Fibroblast of skin of left biceps (primary cell): ENCODE measurements at regions not wholly inside any gene's neighbourhood (a gene's known extent, or its start where the extent isn't known, plus 50 kb on each side); places are given as distances from the start of the nearest gene placed in this dataset.
"Not testable (repeated sequence)": the region's sequence is repeated elsewhere in the genome, so short reads cannot be mapped to it uniquely, and the experiment has no call there.

ENCODE experiments used
- DNase-seq, 2 experiments: peaks; one replicate each; pipeline ENCODE4 v3.0.0-alpha.2; 2013; ENCODE audit warnings: low read depth in 2 of 2

- no peak for DNase-seq
Measured at GRCh38 chr14:71776471-71777360, 155.5 kb upstream of the RGS6 start.

GRCh38 chr14:71780075-71780474 is 152.2 kb upstream of the RGS6 start:
- no peak for DNase-seq

GRCh38 chr14:71780822-71781221 is 151.4 kb upstream of the RGS6 start:
- DNase-seq = no peak

GRCh38 chr14:71783088-71783487 is 149.1 kb upstream of the RGS6 start:
- DNase-seq = no peak

GRCh38 chr14:71783786-71784185 is 148.4 kb upstream of the RGS6 start:
- no peak for DNase-seq

- DNase-seq = no peak
Measured at GRCh38 chr14:71789005-71789404, 143.2 kb upstream of the RGS6 start.

- DNase-seq = no peak
Measured at GRCh38 chr14:71799841-71800240, 132.4 kb upstream of the RGS6 start.

GRCh38 chr14:71800878-71801277 is 131.4 kb upstream of the RGS6 start:
- DNase-seq = no peak

- no peak for DNase-seq
Measured at GRCh38 chr14:71803539-71804260, 128.5 kb upstream of the RGS6 start.

GRCh38 chr14:71804992-71805391 is 127.2 kb upstream of the RGS6 start:
- DNase-seq = no peak

GRCh38 chr14:71807049-71807448 is 125.2 kb upstream of the RGS6 start:
- not testable (repeated sequence) for DNase-seq

GRCh38 chr14:71810800-71811199 is 121.4 kb upstream of the RGS6 start:
- DNase-seq = not testable (repeated sequence)

- DNase-seq = no peak
Measured at GRCh38 chr14:71812693-71813092, 119.5 kb upstream of the RGS6 start.

GRCh38 chr14:71815110-71815509 is 117.1 kb upstream of the RGS6 start:
- no peak for DNase-seq

- no peak for DNase-seq
Measured at GRCh38 chr14:71824816-71825215, 107.4 kb upstream of the RGS6 start.

GRCh38 chr14:71833476-71833875 is 98.8 kb upstream of the RGS6 start:
- no peak for DNase-seq

GRCh38 chr14:71834284-71835204 is 97.7 kb upstream of the RGS6 start:
- no peak for DNase-seq

- DNase-seq = peak; percentile 13 to 22
Measured at GRCh38 chr14:71852181-71852580, 80.0 kb upstream of the RGS6 start.

GRCh38 chr14:71855399-71856036 is 76.7 kb upstream of the RGS6 start:
- peak; percentile 21 to 26 for DNase-seq

- DNase-seq = no peak
Measured at GRCh38 chr14:71856199-71856919, 75.9 kb upstream of the RGS6 start.

GRCh38 chr14:71863049-71863448 is 69.2 kb upstream of the RGS6 start:
- no peak for DNase-seq
